ENCODE measurements at regions not wholly inside any gene's neighbourhood (a gene's known extent, or its start where the extent isn't known, plus 50 kb on each side); places are given as distances from the start of the nearest gene placed in this dataset.
"Not testable (repeated sequence)": the region's sequence is repeated elsewhere in the genome, so short reads cannot be mapped to it uniquely, and the experiment has no call there.

DNA sequence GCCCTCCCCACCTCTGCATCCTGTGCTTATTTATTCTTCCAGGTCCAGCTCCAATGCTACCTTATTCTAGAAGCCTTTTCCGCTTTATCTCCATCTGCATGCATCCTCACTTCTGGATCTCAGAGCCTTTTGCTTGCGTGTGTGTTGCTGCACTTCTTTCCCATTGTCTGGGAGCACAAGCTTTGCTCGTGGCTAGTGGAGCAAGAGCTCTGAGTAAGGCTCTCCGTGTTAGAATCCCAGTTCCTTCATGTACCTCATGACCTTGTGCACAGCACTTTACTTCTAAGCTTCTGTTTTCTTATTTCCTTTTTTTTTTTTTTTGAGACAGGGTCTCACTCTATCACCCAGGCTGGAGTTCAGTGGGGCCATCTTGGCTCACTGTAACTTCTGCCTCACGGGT lies 140.0 kb upstream of the POU3F1 start:
- DNase-seq (ENCODE audit: low read depth in 2 of 2) = no peak

DNA sequence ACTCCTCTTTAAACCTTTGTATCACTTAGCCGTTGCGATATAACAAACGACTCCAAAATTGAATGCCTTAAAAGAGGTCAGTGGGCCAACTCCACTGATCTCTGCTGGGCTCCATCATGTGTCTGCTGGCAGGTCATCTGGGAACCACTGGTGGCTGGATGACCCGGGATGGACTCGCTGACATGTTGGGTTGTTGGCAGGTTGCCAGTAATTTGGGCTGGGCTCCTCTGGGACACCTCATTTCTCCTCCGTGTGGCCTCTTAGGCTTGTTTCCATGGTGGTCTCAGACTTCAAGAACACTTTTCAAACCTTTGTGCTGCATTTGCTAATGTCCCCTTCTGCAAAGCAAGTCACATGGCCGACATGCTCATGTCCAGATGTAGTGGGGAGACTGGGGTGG lies 139.3 kb upstream of the POU3F1 start:
- DNase-seq (ENCODE audit: low read depth in 2 of 2) = no peak

DNA sequence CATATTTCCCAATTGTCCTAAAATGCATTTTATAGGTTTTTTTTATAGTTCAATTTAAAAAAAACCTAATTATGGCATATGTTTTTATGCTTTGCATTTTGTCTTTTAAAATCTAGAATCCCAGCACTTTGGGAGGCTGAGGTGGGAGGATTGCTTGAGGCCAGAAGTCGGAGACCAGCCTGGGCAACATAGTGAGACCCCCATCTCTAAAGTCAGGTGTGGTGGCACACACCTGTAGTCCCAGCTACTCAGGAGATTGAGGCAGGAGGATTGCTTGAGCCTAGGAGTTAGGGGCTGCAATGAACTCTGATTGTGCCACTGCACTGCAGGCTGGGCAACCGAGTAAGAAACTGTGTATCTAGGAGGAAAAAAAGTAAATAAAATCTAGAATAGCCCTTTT lies 137.2 kb upstream of the POU3F1 start:
- DNase-seq (ENCODE audit: low read depth in 2 of 2) = no peak

DNA sequence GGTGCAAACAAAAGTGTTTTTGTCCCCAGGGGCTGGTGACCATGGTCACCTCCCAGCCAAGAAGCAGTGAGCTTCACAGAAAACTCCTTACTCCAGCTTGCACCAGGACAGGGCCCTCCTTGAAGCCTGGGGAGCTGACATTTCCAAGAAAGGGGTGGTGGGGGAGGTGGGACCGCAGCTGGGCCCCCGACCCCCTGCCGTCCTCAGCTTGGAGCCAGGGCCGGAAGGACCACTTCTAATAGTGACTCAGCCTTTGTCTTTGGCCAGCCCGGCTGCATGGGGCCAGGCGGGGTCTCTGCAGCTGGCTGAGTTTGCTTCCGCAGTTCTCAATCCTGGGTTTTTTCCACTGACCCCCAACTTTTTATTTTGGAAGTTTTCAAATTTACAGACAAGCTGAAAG lies 136.5 kb upstream of the POU3F1 start:
- no peak for DNase-seq (ENCODE audit: low read depth in 2 of 2)

DNA sequence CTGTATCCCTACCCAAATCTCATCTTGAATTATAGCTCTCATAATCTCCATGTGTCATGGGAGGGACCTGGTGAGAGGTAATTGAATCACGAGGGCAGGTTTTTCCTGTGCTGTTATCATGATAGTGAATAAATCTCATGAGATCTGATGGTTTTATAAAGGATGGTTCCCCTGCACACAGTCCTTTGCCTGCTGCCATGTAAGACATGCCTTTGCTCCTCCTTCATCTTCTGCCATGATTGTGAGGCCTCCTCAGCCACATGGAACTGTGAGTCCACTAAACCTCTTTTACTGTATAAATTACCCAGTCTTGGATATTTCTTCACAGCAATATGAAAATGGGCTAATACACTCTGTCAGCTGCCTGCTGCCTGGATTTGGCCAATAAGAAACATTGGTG lies 133.8 kb upstream of the POU3F1 start:
- not testable (repeated sequence) for DNase-seq (ENCODE audit: low read depth in 2 of 2)

DNA sequence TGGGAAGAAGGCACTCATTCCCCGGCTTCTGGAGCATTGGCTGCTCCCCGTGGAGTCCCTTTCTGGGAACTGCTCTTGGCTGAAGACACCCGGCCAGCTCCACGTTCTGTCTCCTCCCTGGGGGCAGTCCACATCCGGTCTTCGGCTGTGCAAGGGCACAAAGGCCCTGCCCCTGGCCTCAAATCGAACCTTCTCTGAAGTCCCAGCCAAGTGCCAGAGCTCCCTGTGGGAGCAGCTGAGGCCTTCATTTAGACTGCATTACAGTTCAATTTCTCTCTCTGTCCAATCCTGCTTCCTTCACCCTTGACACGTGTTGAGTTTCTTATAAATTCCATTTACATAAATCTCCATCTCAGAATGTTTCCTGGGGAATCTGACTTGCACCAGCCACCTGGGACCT lies 132.9 kb upstream of the POU3F1 start:
- DNase-seq (ENCODE audit: low read depth in 2 of 2) = no peak

DNA sequence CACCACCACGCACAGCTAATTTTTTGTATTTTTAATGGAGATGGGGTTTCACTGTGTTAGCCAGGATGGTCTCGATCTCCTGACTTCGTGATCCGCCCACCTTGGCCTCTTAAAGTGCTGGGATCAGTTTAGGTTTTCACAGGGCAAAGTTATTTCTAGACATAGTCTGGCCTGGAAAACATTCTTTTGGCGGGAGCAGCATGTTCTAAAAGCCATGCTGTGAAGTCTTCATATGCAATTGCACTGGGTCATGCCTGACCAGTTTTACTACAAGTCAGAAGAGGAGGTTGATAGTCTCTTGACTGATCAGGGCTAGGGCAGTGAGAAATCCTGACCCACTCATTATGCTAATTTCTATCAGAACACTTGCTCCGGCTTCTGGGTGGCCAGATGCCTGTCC lies 131.6 kb upstream of the POU3F1 start:
- no peak for DNase-seq (ENCODE audit: low read depth in 2 of 2)

DNA sequence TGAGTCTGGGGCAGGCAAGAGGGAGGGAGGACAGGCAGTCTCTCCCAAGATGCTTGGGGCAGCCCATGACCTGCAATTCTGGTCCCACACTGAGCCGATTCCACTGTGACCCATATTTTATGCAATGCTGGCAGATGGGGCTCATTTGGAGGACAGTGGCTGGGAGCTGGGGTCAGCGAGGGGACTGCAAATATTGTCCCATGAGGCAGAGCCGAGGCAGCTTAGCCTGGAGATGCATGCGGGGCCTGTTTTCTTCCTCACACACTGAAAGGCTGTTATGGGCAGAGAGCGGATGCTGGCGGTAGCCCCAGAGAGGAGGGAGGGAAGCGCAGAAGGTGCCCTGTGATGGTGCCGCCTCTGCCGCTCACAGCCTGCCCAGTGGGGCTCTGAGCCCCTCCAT lies 128.5 kb upstream of the POU3F1 start:
- no peak for DNase-seq (ENCODE audit: low read depth in 2 of 2)

DNA sequence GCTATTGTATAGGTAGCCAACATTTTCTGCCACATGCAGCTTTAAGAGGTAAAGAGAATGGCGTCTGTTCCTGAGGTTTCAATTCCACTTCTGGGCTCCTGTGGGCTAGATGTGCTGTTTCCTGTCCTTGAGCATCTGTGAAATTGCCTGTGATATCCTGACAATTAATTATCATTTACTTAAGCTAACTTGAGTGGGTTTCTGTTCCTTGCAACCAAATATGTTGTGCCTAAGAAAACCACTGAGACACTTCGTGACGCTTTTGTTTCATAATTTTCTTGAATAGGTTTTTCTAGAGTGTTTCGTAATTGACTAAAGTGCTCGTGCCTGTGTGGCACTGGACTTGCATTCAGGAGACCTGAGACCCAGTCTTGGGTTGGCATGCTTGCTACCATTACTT lies 127.3 kb upstream of the POU3F1 start:
- no peak for DNase-seq (ENCODE audit: low read depth in 2 of 2)

DNA sequence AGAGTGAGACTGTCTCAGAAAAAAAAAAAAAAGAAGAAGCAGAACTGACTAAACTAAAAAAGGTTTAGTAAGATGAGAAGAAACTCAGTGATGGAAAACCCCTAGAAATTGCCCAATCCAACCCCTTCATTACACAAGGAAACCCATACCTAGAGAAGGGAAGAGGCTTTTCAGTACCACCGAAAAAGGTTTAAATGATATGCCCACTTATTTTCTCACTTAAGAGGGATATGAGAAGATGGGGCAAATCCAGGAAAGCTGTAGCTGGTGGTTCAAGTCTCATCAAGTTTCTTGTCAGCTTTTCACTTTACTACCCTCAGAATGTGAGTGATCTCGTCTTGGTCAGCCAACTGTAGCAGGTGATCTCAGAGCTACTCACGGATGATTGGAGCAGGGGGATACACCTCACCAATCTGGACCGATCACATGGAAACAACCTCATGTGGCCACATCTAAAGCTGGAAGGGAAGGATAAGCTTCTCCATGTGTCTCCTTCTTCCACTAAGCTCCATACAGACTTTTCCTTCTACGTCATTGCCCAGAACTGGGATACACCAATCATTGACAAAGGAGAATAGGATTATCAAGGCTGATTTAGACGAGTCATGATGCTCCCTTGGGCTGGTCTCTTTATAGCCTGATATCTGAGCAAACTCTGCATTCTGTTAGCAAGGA lies 126.7 kb upstream of the POU3F1 start:
- DNase-seq (ENCODE audit: low read depth in 2 of 2) = no peak

DNA sequence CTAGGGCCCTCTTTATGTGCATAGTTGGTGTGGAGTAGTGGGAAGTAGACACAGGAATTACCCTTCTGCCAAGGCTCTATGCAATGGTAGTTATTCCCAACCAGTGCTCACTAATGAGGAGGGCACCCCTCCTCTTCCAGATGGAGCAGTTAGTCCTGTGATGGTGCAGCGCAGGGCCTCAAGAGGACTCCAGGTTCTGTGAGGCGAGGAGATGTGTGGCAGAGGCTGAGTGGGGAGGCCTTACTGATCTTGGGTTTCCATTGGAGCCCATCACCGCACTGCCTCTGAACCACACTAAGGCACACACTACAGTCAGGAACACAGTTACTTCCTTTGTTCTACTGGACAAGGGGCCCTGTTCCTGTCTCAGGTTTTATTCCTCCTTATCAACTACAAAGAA lies 122.5 kb upstream of the POU3F1 start:
- no peak for DNase-seq (ENCODE audit: low read depth in 2 of 2)

DNA sequence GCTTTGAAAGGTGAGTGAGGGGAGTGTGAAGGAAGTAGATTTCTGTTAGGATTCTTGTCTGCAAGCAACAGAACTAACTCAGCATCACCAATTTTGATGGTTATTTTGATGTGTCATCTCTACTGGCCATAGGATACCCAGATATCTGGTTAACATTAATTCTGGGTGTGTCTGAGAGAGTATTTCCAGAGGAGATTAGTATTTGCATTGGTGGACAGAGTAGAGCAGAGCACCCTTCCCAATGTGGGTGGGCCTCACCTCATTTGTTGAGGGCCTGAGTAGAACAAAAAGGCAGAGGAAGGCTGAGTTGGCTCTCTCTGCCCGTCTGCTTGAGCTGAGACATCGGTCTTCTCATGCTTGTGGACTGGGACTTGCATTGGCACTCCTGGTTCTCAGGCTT lies 121.8 kb upstream of the POU3F1 start:
- DNase-seq (ENCODE audit: low read depth in 2 of 2) = no peak

DNA sequence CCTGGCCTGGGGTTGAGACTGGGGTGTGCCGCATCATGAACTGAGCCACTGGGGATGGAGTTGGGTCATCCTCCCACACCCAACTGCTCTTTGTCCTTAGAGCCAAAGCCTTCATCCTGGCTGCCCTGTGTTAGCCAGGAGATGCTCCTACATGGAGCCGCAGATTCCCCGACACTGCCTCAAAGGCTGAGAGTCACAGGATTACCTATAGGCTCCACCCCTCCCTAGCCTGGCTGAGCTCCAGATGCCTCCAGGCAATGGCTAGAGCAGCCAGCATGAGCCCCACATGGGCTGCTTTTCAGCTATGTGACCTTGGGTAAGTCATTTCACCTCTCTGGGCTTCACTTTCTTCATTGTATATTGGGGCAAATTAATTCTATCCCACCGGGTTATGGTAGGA lies 119.9 kb upstream of the POU3F1 start:
- DNase-seq (ENCODE audit: low read depth in 2 of 2) = no peak

DNA sequence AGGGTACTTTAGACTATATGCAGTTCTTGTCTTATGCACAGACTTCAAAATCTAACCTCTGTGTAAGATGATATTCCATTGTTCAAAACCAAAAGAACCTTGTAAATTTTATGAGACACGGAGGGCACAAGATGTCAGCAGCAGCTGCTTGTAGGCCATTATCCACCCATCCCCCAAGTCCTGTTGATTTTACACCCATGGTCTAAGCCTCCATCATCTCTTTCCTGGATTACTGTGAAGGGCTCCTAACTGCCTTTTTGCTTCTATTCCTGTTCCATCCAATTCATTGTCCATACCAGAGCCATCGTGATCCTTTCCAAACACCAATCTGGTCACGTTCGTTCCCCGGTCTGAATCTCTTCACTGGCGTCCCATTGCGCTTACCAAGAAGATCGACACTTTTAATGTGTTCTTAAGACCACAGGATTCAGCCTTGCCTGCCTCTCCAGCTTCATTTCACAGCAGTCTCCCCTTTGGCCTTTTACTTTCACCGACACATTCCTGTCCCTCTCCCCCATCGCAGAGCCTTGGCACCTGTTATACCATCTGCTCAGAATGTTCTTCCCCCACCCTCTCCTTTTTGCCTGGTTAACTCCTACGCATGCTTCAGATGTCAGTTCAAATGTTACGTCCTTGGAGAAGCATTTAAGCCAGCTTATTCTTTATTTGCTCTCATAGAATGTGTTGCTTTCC lies 107.3 kb upstream of the POU3F1 start:
- DNase-seq (ENCODE audit: low read depth in 2 of 2) = no peak

DNA sequence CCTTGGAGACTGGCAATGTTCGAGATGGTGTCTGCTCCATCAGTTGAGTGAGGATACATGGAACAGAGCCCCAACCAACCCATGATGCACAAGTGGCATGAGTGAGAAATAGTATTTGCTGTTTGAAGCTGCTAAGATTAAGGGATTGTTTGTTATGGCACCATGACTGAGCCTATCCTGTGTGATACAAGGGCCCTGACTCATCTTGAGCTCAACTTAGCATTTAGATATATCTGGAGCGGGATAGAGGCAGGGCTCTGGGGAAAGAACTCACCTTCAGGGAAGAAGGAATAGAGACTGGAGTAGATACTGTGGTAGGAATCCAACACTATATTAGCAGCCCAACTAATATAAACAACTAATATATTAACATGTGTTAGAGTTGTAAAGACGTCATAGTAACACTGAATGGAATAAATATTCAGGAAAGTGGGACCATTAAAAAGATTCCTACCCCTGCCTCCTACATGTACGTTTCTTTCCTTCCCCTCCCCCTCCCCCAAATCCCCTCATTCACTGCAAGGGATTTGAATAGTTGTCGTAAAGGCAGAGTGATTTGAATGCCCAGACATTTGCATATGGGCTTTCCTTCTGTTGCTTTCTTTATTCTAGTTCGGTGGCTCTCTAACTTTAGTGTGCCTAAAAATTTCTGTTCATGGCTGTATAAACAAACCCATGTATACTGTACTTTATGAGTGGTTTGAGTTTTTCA lies 106.6 kb upstream of the POU3F1 start:
- DNase-seq (ENCODE audit: low read depth in 2 of 2) = no peak

DNA sequence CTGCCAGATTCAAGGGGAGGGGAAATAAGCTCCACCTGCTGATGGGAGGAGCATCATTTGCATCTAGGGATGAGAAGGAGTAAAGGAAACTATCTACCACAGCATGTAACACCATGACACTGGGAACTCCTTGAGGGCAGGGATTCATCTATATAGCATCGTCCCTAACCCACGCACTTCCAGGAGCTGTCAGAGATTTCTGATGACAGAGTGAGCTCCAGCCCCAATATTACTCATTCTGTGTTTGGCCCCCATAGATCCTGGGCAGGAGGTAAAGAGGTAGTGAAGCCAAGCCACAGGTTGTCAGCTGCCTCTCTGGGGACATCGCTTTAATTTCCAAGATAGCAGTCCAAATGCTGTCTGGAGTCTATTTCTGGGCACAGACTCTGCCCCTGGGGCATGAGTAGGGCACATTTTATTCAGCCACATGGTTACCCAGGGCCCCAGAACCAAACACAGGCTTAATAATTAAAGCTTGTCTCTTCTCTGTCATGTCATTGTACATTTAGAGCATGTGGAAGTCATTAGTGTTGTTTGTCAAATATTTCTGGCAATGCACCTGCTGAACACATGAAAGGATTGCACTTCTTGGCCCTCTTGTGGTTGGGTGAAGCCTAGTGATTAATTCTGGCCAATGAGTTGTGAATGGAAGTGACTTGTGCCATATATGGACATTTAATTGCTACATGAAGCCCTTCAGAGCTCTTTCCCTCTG lies 105.9 kb upstream of the POU3F1 start:
- no peak for DNase-seq (ENCODE audit: low read depth in 2 of 2)

DNA sequence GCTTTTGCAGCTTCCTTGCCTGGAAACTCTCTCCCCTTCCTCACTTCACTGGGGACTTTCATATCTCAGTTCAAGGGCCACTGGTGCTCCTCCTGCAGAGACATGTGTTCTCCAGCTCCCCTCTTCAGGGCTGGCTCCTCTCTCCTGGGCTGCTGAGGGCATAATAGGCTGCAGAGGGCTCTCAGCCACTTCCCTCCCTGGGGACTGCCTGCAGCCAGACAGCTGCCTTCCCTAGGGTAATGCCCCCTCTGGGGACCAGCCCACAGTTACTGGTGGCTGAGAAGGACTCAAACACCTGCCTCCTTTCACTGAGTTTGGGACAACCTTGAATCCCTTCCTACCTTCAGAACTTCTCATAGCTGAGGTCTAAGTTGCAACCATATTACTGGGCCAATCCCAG lies 104.8 kb upstream of the POU3F1 start:
- DNase-seq (ENCODE audit: low read depth in 2 of 2) = no peak

DNA sequence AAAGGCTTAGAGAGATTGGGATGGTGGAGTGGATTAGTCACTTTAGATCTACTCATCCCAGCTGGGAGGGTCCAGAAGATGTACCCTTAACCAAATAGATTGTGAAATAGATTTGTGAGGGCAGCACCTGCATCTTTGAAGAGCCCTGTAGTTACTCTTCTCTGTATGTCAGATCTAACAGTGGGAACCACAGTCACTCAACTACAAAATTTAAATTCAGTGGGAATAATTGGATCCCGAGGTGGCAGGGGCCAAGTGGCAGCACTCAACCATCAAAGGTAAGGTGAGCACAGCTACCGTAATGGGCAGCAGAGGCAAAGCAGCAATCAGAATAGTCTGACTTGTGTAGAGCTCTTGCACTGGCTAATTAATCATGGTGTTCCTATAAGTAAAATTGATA lies 99.5 kb upstream of the POU3F1 start:
- not testable (repeated sequence) for DNase-seq (ENCODE audit: low read depth in 2 of 2)

DNA sequence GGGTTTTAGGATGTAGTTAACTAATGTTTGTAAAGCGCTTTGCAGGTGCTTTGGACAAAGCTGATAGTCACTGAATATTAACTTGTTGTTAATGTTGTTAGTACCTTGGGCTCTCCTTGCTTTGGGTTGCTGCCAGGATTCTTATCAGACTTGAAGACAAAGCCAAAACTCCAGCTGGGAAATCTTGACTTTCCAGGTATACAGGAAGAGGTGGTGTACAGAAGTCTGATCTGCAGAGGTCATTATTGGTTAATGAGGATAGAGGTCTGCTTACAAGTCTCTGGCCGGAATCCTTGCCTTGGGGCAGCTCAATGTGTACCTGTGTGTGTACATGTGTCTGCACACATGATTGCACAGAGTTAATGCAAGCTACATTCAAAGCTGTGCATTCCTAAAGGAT lies 96.0 kb upstream of the POU3F1 start:
- DNase-seq (ENCODE audit: low read depth in 2 of 2) = no peak

DNA sequence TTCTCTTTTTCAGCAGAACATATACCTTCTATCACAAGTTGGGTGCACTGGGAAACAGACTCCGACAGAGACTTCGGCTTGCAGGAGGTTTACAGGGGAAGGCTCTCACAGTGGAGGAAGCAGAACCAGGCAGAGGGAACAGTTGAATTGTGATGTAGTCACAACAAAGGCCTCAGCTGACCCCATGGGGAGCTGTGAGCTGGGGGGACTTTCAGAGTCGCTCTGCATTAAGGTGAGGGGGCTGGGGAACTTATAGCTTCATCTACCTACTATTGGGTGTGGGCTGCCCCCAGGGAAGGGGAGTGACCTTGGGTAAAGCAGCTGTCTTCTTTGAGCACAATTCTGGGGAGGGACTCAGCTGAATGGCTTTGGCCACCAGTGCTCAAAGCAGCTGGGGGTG lies 94.9 kb upstream of the POU3F1 start:
- DNase-seq (ENCODE audit: low read depth in 2 of 2) = no peak

DNA sequence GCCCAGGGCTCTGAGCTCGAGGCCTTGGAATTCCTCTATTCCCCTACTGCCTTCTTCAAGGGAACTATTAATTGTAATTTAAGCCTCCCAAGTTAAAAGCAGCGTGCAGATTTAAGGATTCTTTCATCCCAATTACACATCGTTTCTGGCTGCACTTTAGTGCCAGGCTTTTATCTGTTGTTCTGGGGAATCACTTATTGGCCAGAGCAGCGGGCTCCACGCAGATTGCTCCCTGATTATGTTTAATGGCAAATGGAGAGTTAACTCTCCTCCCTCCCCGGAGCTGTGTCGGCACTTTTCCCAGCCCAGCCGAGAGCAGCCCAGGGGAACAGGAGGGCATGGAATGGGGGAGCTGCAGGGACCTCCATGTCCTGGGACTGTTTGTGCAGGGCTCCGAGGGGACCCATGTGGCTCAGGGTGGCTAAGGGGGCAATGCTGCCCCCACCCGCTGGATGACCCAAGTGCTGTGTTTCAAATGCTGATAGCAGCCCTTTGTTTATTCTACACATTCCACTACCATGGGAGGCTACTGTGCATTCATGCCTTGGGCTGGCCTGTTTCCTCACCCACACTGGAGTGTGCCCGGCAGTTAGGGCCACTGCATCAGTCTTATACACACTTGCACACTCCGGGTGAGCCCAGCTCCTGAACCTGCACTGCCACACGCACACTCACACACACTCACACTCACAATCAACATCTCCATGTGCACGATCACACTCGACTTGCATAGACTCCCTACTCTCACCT lies 93.3 kb upstream of the POU3F1 start:
- no peak for DNase-seq (ENCODE audit: low read depth in 2 of 2)
